ENCODE measurements at regions not wholly inside any gene's neighbourhood (a gene's known extent, or its start where the extent isn't known, plus 50 kb on each side); places are given as distances from the start of the nearest gene placed in this dataset.

- TF ChIP-seq RERE (CRISPR knock-in tag; IDR thresholded peaks at IDR 0.05; ENCODE audit: low read depth) (peak; percentile 64; the same call in 1 of the 2 replicates), ZNF235 (CRISPR knock-in tag; IDR thresholded peaks at IDR 0.05; ENCODE audit: borderline replicate concordance) (no peak), ZNF263 (CRISPR knock-in tag; IDR thresholded peaks at IDR 0.05) (peak; percentile 73; the same call in 1 of the 2 replicates), AKAP8 (CRISPR knock-in tag; IDR thresholded peaks at IDR 0.05) (no peak), CREB1 (IDR thresholded peaks at IDR 0.05) (no peak), CREB1 (CRISPR knock-in tag; IDR thresholded peaks at IDR 0.05) (peak; percentile 41; the same call in 1 of the 2 replicates), NFYB (CRISPR knock-in tag; IDR thresholded peaks at IDR 0.05) (no peak), ZNF766 (CRISPR knock-in tag; IDR thresholded peaks at IDR 0.05; ENCODE audit: borderline replicate concordance) (no peak), SMARCE1 (IDR thresholded peaks at IDR 0.05; ENCODE audit: borderline replicate concordance) (no peak), SMYD3 (CRISPR knock-in tag; IDR thresholded peaks at IDR 0.05) (no peak), FOXP1 (IDR thresholded peaks at IDR 0.05) (no peak), FOXP1 (CRISPR knock-in tag; IDR thresholded peaks at IDR 0.05) (peak; percentile 72), ZNF660 (CRISPR knock-in tag; IDR thresholded peaks at IDR 0.05; ENCODE audit: borderline replicate concordance, low read depth) (no peak)
- TF ChIP-seq, protein P1, sequence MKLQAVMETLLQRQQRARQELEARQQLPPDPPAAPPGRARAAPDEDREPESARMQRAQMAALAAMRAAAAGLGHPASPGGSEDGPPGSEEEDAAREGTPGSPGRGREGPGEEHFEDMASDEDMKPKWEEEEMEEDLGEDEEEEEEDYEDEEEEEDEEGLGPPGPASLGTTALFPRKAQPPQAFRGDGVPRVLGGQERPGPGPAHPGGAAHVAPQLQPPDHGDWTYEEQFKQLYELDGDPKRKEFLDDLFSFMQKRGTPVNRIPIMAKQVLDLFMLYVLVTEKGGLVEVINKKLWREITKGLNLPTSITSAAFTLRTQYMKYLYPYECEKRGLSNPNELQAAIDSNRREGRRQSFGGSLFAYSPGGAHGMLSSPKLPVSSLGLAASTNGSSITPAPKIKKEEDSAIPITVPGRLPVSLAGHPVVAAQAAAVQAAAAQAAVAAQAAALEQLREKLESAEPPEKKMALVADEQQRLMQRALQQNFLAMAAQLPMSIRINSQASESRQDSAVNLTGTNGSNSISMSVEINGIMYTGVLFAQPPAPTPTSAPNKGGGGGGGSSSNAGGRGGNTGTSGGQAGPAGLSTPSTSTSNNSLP (IDR thresholded peaks at IDR 0.05; ENCODE audit: low read depth, low read length), result peak; percentile 99
- TF ChIP-seq, protein P2, sequence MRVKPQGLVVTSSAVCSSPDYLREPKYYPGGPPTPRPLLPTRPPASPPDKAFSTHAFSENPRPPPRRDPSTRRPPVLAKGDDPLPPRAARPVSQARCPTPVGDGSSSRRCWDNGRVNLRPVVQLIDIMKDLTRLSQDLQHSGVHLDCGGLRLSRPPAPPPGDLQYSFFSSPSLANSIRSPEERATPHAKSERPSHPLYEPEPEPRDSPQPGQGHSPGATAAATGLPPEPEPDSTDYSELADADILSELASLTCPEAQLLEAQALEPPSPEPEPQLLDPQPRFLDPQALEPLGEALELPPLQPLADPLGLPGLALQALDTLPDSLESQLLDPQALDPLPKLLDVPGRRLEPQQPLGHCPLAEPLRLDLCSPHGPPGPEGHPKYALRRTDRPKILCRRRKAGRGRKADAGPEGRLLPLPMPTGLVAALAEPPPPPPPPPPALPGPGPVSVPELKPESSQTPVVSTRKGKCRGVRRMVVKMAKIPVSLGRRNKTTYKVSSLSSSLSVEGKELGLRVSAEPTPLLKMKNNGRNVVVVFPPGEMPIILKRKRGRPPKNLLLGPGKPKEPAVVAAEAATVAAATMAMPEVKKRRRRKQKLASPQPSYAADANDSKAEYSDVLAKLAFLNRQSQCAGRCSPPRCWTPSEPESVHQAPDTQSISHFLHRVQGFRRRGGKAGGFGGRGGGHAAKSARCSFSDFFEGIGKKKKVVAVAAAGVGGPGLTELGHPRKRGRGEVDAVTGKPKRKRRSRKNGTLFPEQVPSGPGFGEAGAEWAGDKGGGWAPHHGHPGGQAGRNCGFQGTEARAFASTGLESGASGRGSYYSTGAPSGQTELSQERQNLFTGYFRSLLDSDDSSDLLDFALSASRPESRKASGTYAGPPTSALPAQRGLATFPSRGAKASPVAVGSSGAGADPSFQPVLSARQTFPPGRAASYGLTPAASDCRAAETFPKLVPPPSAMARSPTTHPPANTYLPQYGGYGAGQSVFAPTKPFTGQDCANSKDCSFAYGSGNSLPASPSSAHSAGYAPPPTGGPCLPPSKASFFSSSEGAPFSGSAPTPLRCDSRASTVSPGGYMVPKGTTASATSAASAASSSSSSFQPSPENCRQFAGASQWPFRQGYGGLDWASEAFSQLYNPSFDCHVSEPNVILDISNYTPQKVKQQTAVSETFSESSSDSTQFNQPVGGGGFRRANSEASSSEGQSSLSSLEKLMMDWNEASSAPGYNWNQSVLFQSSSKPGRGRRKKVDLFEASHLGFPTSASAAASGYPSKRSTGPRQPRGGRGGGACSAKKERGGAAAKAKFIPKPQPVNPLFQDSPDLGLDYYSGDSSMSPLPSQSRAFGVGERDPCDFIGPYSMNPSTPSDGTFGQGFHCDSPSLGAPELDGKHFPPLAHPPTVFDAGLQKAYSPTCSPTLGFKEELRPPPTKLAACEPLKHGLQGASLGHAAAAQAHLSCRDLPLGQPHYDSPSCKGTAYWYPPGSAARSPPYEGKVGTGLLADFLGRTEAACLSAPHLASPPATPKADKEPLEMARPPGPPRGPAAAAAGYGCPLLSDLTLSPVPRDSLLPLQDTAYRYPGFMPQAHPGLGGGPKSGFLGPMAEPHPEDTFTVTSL (CRISPR knock-in tag; IDR thresholded peaks at IDR 0.05; ENCODE audit: borderline replicate concordance), result peak; percentile 51; the same call in 1 of the 2 replicates
Measured at GRCh38 chr9:107546859-107547258, 57.3 kb upstream of the KLF4 start (continued).

Data from HepG2 (cell line).